HepG2 (cell line): ENCODE measurements at regions not wholly inside any gene's neighbourhood (a gene's known extent, or its start where the extent isn't known, plus 50 kb on each side); places are given as distances from the start of the nearest gene placed in this dataset.
A peak's percentile ranks its signal among the peaks of the same experiment; 100 is the strongest.

Experiments used
- ETV5 ChIP-seq: IDR thresholded peaks from 2 replicates; pipeline ENCODE4 v1.6.1; 2018; ENCODE audit warnings: missing biosample characterization, missing genetic modification reagents, inconsistent platforms, borderline replicate concordance
- FOXA1 ChIP-seq, 2 experiments: fragments of 450-650 bp in 1 of 2; sonication (generic) in 1 of 2; formaldehyde crosslinking in 1 of 2; IDR thresholded peaks; 2 replicates each; pipeline versions ENCODE4 v1.4.0 to v1.6.1; 2016 to 2020; ENCODE audit warnings: missing genetic modification reagents in 1 of 2
- LCORL ChIP-seq, 2 experiments: fragments of 450-650 bp in 1 of 2; sonication (generic) in 1 of 2; formaldehyde crosslinking in 1 of 2; IDR thresholded peaks; 2 replicates each; pipeline versions ENCODE4 v1.5.0 to v1.6.1; 2017 to 2020; ENCODE audit warnings: antibody characterized with exemption in 1 of 2, missing genetic modification reagents in 1 of 2
- NR2F1 ChIP-seq, 2 experiments: fragments of 450-650 bp in 1 of 2; formaldehyde crosslinking in 1 of 2; IDR thresholded peaks; 2 replicates each; pipeline versions ENCODE4 v1.5.0 to v1.6.1; 2016 to 2020; ENCODE audit warnings: mild to moderate bottlenecking in 1 of 2, missing compliant biosample characterization in 1 of 2, missing genetic modification reagents in 1 of 2, moderate library complexity in 1 of 2
- PAXIP1 ChIP-seq: sonication (generic); formaldehyde crosslinking; conservative IDR thresholded peaks from 2 replicates; pipeline ENCODE4 v1.4.0; 2020; ENCODE audit warnings: mild to moderate bottlenecking, missing genetic modification reagents, moderate library complexity
- RFXAP ChIP-seq: sonication (generic); formaldehyde crosslinking; IDR thresholded peaks from 2 replicates; pipeline ENCODE4 v1.4.0; 2020; ENCODE audit warnings: missing genetic modification reagents, borderline replicate concordance
- TARDBP ChIP-seq: sonication (generic); formaldehyde crosslinking; IDR thresholded peaks from 2 replicates; pipeline ENCODE4 v1.8.0; 2022; ENCODE audit warnings: mild to moderate bottlenecking, missing genetic modification reagents
- ZNF12 ChIP-seq: sonication (generic); formaldehyde crosslinking; IDR thresholded peaks from 2 replicates; pipeline ENCODE4 v1.5.0; 2020; ENCODE audit warnings: missing genetic modification reagents
- ZNF121 ChIP-seq: sonication (generic); formaldehyde crosslinking; IDR thresholded peaks from 2 replicates; pipeline ENCODE4 v1.5.0; 2020; ENCODE audit warnings: mild to moderate bottlenecking, missing genetic modification reagents
- ZNF263 ChIP-seq: sonication (generic); formaldehyde crosslinking; IDR thresholded peaks from 2 replicates; pipeline ENCODE4 v1.4.0; 2020; ENCODE audit warnings: missing genetic modification reagents
- ZNF362 ChIP-seq: sonication (generic); formaldehyde crosslinking; IDR thresholded peaks from 2 replicates; pipeline ENCODE4 v1.4.0; 2020; ENCODE audit warnings: missing genetic modification reagents, mild to moderate bottlenecking, borderline replicate concordance
- ZNF558 ChIP-seq: sonication (generic); formaldehyde crosslinking; IDR thresholded peaks from 2 replicates; pipeline ENCODE4 v1.9.0; 2022; ENCODE audit warnings: mild to moderate bottlenecking, missing genetic modification reagents, borderline replicate concordance
- ZNF660 ChIP-seq: sonication (generic); formaldehyde crosslinking; IDR thresholded peaks from 2 replicates; pipeline ENCODE4 v1.5.1; 2020; ENCODE audit warnings: mild to moderate bottlenecking, low read depth, missing genetic modification reagents, borderline replicate concordance
- TF ChIP-seq, protein P1 (sequence below): sonication (generic); formaldehyde crosslinking; IDR thresholded peaks from 2 replicates; pipeline ENCODE4 v1.5.0; 2020; ENCODE audit warnings: missing genetic modification reagents

- no peak for TF ChIP-seq ZNF660
- 0 out of 2 replicates have a peak, but pooled peaks have one; percentile 9 for TF ChIP-seq TARDBP (CRISPR knock-in tag)
- no peak for TF ChIP-seq ZNF558
- TF ChIP-seq LCORL (IDR thresholded peaks at IDR 0.05) = no peak
- peak; percentile 45; the same call in 1 of the 2 replicates for TF ChIP-seq LCORL (CRISPR knock-in tag; IDR thresholded peaks at IDR 0.05)
- TF ChIP-seq ZNF12 (CRISPR knock-in tag) = no peak
- TF ChIP-seq ETV5 (CRISPR knock-in tag) = peak; percentile 34; the same call in 1 of the 2 replicates
- TF ChIP-seq, protein P1, sequence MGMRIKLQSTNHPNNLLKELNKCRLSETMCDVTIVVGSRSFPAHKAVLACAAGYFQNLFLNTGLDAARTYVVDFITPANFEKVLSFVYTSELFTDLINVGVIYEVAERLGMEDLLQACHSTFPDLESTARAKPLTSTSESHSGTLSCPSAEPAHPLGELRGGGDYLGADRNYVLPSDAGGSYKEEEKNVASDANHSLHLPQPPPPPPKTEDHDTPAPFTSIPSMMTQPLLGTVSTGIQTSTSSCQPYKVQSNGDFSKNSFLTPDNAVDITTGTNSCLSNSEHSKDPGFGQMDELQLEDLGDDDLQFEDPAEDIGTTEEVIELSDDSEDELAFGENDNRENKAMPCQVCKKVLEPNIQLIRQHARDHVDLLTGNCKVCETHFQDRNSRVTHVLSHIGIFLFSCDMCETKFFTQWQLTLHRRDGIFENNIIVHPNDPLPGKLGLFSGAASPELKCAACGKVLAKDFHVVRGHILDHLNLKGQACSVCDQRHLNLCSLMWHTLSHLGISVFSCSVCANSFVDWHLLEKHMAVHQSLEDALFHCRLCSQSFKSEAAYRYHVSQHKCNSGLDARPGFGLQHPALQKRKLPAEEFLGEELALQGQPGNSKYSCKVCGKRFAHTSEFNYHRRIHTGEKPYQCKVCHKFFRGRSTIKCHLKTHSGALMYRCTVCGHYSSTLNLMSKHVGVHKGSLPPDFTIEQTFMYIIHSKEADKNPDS (CRISPR knock-in tag) = 0 out of 2 replicates have a peak, but pooled peaks have one; percentile 45
- TF ChIP-seq FOXA1 (IDR thresholded peaks at IDR 0.05) = no peak
- TF ChIP-seq FOXA1 (CRISPR knock-in tag; IDR thresholded peaks at IDR 0.05) = peak; percentile 53
- no peak for TF ChIP-seq ZNF121
- TF ChIP-seq ZNF263 (CRISPR knock-in tag) = no peak
- no peak for TF ChIP-seq RFXAP (CRISPR knock-in tag)
- TF ChIP-seq NR2F1 (CRISPR knock-in tag; IDR thresholded peaks at IDR 0.05) = peak in 1 of 2 experiments; percentile 55; a peak in 2 of 4 replicates
- TF ChIP-seq ZNF362 (CRISPR knock-in tag) = no peak
- TF ChIP-seq PAXIP1 (CRISPR knock-in tag) = 0 out of 2 replicates have a peak, but pooled peaks have one; percentile 19
These were observed 59.7 kb upstream of the ASIP start (continued) for GRCh38 chr20:34181484-34181883.
